ENCODE measurements at regions not wholly inside any gene's neighbourhood (a gene's known extent, or its start where the extent isn't known, plus 50 kb on each side); places are given as distances from the start of the nearest gene placed in this dataset.

DNA sequence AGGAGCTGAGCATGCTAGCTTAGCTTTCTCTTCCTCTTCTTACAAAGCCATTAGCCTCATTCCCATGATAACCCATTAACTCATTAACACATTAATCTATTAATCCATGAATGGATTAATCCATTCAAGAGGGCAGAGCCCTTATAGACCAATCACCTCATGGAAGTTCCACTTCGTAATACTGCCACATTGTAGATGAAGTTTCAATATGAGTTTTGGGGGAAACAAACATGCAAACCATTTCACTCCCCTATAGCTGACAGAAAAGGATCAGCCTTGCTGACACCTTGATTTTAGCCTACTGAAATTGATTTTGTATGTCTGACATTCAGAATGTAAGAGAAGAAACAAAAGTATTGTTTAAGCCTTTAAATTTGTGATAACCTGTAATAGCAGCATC lies 251.8 kb upstream of the GALNTL6 start:
- no peak overlapping the region for H3K9ac ChIP-seq (ENCODE audit: insufficient read depth in 1 of 2, low read depth in 2 of 2, low read length in 2 of 2)
- no peaks in the 10 kb centered on the region for H3K27me3 ChIP-seq (ENCODE audit: control insufficient read depth in 2 of 2, insufficient read depth in 2 of 2, low read length in 2 of 2)
- 0% methylated on average over 1 of the region's 1 CpG for WGBS (ENCODE audit: insufficient coverage, low coverage, missing lambda C conversion rate)
- no peaks in the 10 kb centered on the region for H3K4me1 ChIP-seq (replicated peaks in 1 of 2; ENCODE audit: control insufficient read depth in 2 of 2, insufficient read depth in 2 of 2, low read length in 2 of 2)
- intact Hi-C loops (cut with micrococcal nuclease) (no loop called here), in situ Hi-C loops (cut with MboI) (no loop called here)
- no peak overlapping the region for H3K27ac ChIP-seq (ENCODE audit: extremely low read depth, low read depth, low read length)
- CTCF ChIA-PET (ENCODE audit: low intra/inter-chr PET ratio): no interaction called here
- FAIRE-seq: no peak
- H3K36me3 ChIP-seq (ENCODE audit: control insufficient read depth, insufficient read depth, low read length): no peaks in the 10 kb centered on the region
- no peaks in the 10 kb centered on the region for H3K9me3 ChIP-seq (replicated peaks; ENCODE audit: control insufficient read depth, insufficient read depth, low read depth, low read length)
- no peaks in the 10 kb centered on the region for H4K20me1 ChIP-seq (replicated peaks; ENCODE audit: control insufficient read depth, insufficient read depth, low read length)
- H3K4me3 ChIP-seq: no peak overlapping the region
- no peak for ATAC-seq
- no peak for TF ChIP-seq HNRNPUL1 (IDR thresholded peaks at IDR 0.05; ENCODE audit: low read length)
- TF ChIP-seq GATA2 (CRISPR knock-in tag; IDR thresholded peaks at IDR 0.05): no peak
- TF ChIP-seq USF1 (CRISPR knock-in tag; IDR thresholded peaks at IDR 0.05): no peak
- TF ChIP-seq, protein P1, sequence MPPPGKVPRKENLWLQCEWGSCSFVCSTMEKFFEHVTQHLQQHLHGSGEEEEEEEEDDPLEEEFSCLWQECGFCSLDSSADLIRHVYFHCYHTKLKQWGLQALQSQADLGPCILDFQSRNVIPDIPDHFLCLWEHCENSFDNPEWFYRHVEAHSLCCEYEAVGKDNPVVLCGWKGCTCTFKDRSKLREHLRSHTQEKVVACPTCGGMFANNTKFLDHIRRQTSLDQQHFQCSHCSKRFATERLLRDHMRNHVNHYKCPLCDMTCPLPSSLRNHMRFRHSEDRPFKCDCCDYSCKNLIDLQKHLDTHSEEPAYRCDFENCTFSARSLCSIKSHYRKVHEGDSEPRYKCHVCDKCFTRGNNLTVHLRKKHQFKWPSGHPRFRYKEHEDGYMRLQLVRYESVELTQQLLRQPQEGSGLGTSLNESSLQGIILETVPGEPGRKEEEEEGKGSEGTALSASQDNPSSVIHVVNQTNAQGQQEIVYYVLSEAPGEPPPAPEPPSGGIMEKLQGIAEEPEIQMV (tag; conservative IDR thresholded peaks at IDR 0.05; ENCODE audit: low read depth): no peak
- TF ChIP-seq, protein P2, sequence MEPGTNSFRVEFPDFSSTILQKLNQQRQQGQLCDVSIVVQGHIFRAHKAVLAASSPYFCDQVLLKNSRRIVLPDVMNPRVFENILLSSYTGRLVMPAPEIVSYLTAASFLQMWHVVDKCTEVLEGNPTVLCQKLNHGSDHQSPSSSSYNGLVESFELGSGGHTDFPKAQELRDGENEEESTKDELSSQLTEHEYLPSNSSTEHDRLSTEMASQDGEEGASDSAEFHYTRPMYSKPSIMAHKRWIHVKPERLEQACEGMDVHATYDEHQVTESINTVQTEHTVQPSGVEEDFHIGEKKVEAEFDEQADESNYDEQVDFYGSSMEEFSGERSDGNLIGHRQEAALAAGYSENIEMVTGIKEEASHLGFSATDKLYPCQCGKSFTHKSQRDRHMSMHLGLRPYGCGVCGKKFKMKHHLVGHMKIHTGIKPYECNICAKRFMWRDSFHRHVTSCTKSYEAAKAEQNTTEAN (CRISPR knock-in tag; IDR thresholded peaks at IDR 0.05): no peak
- no peak for TF ChIP-seq DNMT1 (IDR thresholded peaks at IDR 0.05)
- no peak for TF ChIP-seq GTF2F1 (IDR thresholded peaks at IDR 0.05; ENCODE audit: low read depth, low read length)
- no peak for TF ChIP-seq NFYB (IDR thresholded peaks at IDR 0.05; ENCODE audit: extremely low read depth, insufficient read length)
- no peak for TF ChIP-seq ZNF785 (CRISPR knock-in tag; IDR thresholded peaks at IDR 0.05)
- no peak for TF ChIP-seq HDAC2 (IDR thresholded peaks at IDR 0.05)
- TF ChIP-seq SMARCA5 (IDR thresholded peaks at IDR 0.05): no peak
- TF ChIP-seq, protein P3, sequence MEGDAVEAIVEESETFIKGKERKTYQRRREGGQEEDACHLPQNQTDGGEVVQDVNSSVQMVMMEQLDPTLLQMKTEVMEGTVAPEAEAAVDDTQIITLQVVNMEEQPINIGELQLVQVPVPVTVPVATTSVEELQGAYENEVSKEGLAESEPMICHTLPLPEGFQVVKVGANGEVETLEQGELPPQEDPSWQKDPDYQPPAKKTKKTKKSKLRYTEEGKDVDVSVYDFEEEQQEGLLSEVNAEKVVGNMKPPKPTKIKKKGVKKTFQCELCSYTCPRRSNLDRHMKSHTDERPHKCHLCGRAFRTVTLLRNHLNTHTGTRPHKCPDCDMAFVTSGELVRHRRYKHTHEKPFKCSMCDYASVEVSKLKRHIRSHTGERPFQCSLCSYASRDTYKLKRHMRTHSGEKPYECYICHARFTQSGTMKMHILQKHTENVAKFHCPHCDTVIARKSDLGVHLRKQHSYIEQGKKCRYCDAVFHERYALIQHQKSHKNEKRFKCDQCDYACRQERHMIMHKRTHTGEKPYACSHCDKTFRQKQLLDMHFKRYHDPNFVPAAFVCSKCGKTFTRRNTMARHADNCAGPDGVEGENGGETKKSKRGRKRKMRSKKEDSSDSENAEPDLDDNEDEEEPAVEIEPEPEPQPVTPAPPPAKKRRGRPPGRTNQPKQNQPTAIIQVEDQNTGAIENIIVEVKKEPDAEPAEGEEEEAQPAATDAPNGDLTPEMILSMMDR (IDR thresholded peaks at IDR 0.05 in 2 of 3, conservative IDR thresholded peaks at IDR 0.05 in 1 of 3; ENCODE audit: insufficient read depth in 2 of 3, low read depth in 1 of 3, low read length in 3 of 3): no peak
- TF ChIP-seq PPARD (CRISPR knock-in tag; IDR thresholded peaks at IDR 0.05): no peak
- TF ChIP-seq ATF1 (CRISPR knock-in tag; IDR thresholded peaks at IDR 0.05): no peak
- TF ChIP-seq ATF1 (tag; IDR thresholded peaks at IDR 0.05): no peak
- no peak for TF ChIP-seq ATF6 (CRISPR knock-in tag; IDR thresholded peaks at IDR 0.05)
- TF ChIP-seq EZH2 (IDR thresholded peaks at IDR 0.05; ENCODE audit: borderline replicate concordance, low read depth, low read length): no peak
- no peak for DNase-seq (ENCODE audit: extremely low read depth in 1 of 4, low spot score in 3 of 4)
- POLR2A ChIA-PET: no interaction called here
- no peak overlapping the region for H2AFZ ChIP-seq (ENCODE audit: low read depth, low read length)
- no TSS peak for BruUV-seq (replicated peaks)
- no peaks in the 10 kb centered on the region for H3K79me2 ChIP-seq (ENCODE audit: control insufficient read depth, insufficient read depth, low read length)
- no peak overlapping the region for H3K4me2 ChIP-seq (ENCODE audit: insufficient read depth, low read length)
- no peaks in the 10 kb centered on the region for H3K9me1 ChIP-seq (ENCODE audit: control insufficient read depth, insufficient read depth, low read length)

Measured in K562 (cell line).